D721Med (cell line): ENCODE measurements at regions not wholly inside any gene's neighbourhood (a gene's known extent, or its start where the extent isn't known, plus 50 kb on each side); places are given as distances from the start of the nearest gene placed in this dataset.

Experiments used
- DNase-seq: peaks from one replicate; pipeline ENCODE4 v3.0.0; 2011; ENCODE audit warnings: low spot score; ENCODE audit not compliant: insufficient read length
- FAIRE-seq: peaks from 2 replicates; lab custom pipeline; 2011; peaks lifted over from hg19 to GRCh38; lab: Jason Lieb, UNC
- TF ChIP-seq, protein P1 (sequence below): IDR thresholded peaks from 2 replicates; pipeline ENCODE4 v1.5.1; 2012; ENCODE audit warnings: mild to moderate bottlenecking, control low read depth; ENCODE audit not compliant: insufficient read depth; ENCODE audit errors: missing control alignments

DNA sequence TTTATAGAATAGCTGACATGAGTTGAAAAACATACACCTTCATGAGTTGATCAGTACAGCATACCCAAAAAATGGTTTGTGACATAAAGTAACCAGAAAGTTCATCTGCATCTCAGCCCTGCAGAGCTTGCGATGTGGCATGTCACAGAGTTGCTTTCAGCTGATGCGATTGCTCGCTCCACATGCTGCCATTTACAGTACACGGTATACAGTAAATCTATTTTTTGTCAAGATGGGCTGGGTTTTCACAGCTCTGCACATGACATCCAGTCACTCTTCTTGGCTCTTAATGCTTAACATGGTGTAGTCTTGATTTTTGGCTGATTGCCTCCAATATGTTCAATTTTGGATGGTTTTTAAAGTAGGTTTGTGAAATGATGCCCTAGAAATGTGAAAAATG lies 811.9 kb downstream of the SATB2 start:
- DNase-seq (no peak), FAIRE-seq (no peak)
- TF ChIP-seq, protein P1, sequence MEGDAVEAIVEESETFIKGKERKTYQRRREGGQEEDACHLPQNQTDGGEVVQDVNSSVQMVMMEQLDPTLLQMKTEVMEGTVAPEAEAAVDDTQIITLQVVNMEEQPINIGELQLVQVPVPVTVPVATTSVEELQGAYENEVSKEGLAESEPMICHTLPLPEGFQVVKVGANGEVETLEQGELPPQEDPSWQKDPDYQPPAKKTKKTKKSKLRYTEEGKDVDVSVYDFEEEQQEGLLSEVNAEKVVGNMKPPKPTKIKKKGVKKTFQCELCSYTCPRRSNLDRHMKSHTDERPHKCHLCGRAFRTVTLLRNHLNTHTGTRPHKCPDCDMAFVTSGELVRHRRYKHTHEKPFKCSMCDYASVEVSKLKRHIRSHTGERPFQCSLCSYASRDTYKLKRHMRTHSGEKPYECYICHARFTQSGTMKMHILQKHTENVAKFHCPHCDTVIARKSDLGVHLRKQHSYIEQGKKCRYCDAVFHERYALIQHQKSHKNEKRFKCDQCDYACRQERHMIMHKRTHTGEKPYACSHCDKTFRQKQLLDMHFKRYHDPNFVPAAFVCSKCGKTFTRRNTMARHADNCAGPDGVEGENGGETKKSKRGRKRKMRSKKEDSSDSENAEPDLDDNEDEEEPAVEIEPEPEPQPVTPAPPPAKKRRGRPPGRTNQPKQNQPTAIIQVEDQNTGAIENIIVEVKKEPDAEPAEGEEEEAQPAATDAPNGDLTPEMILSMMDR = no peak

GRCh38 chr2:198641161-198641560 lies 816.6 kb downstream of the SATB2 start:
- TF ChIP-seq, protein P1 = no peak
- FAIRE-seq (no peak), DNase-seq (no peak)

GRCh38 chr2:198640463-198640862 lies 817.3 kb downstream of the SATB2 start:
- DNase-seq (no peak), FAIRE-seq (no peak)
- TF ChIP-seq, protein P1 = no peak

GRCh38 chr2:198639580-198639979 lies 818.2 kb downstream of the SATB2 start:
- DNase-seq = no peak
- TF ChIP-seq, protein P1 = no peak
- no peak for FAIRE-seq

GRCh38 chr2:198638577-198638976 lies 819.2 kb downstream of the SATB2 start:
- FAIRE-seq (no peak), DNase-seq (no peak)
- TF ChIP-seq, protein P1 = no peak

DNA sequence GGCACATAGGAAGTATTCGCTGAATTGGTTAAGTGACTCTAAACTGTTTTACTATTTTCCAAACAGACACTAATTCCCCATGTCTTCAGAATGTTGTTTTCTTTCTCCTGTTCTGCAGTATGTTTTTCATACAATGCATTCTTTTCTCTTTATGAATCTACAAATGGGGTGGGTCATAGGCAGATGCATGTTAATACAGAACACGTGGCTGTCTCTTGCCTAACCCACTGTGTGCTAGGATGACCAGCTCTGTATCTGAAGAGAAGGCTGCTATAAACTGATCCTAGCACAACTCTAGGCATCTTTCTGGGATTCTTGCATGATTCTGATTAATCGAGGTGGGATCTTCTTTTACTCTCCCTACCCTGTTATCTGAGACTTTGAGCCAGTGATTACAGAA lies 826.0 kb downstream of the PLCL1 start:
- TF ChIP-seq, protein P1 = no peak
- FAIRE-seq (no peak), DNase-seq (no peak)

- TF ChIP-seq, protein P1 = no peak
- FAIRE-seq = no peak
These were observed 824.2 kb downstream of the PLCL1 start for GRCh38 chr2:198628596-198628995.

More at GRCh38 chr2:198628596-198628995, 824.2 kb downstream of the PLCL1 start:
- DNase-seq = no peak
